ENCODE measurements at regions not wholly inside any gene's neighbourhood (a gene's known extent, or its start where the extent isn't known, plus 50 kb on each side); places are given as distances from the start of the nearest gene placed in this dataset.

DNA sequence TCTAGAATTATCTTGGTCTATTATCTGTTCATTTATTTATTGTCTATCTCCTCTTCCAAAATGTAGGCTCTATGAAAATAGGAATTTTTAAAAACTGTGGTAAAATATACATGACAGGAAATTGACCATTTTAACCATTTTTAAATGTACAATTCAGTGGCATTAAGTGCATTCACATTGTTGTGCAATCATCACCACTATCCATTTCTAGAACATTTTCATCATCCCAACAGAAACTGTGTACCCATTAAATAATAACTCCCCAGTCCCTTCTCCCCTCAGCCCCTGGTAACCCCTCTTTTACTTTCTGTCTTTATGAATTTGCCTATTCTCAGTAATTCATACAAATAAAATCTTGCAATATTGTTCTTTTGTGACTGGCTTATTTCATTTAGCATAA lies 71.1 kb upstream of the LCLAT1 start:
- Histone ChIP-seq H3K4me3 (no peak overlapping the region), H3K4me1 (no peaks in the 10 kb centered on the region), H3K27ac (no peak overlapping the region), H3K9me3 (no peaks in the 10 kb centered on the region), H3K27me3 (no peaks in the 10 kb centered on the region), H3K36me3 (no peaks in the 10 kb centered on the region)
- DNase-seq (no peak), ATAC-seq (no peak)
- TF ChIP-seq, protein P1, sequence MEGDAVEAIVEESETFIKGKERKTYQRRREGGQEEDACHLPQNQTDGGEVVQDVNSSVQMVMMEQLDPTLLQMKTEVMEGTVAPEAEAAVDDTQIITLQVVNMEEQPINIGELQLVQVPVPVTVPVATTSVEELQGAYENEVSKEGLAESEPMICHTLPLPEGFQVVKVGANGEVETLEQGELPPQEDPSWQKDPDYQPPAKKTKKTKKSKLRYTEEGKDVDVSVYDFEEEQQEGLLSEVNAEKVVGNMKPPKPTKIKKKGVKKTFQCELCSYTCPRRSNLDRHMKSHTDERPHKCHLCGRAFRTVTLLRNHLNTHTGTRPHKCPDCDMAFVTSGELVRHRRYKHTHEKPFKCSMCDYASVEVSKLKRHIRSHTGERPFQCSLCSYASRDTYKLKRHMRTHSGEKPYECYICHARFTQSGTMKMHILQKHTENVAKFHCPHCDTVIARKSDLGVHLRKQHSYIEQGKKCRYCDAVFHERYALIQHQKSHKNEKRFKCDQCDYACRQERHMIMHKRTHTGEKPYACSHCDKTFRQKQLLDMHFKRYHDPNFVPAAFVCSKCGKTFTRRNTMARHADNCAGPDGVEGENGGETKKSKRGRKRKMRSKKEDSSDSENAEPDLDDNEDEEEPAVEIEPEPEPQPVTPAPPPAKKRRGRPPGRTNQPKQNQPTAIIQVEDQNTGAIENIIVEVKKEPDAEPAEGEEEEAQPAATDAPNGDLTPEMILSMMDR (IDR thresholded peaks at IDR 0.05), result no peak
- intact Hi-C loops (cut with DNase I), result no loop called here

DNA sequence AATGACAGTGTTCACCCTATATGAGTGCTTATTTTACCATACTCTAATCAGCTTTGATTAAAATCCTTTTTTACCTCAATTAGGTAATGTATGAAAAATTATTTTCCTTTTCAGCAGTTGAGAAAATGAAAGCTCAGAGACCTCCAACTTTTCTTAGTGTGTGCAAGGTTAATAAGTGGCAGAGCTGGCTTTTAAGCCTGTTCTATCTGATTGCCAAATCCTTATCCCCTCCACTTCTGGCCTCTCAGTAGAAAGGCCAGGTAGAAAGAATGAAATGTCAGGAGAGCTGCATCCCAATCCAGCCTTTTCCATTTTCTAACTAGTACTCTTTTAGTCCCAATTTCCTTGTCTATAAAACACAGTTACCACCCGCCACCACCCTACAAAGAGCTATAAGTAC lies 67.6 kb upstream of the LCLAT1 start:
- TF ChIP-seq, protein P1 (IDR thresholded peaks at IDR 0.05), result no peak
- no peaks in the 10 kb centered on the region for H3K36me3 ChIP-seq
- H3K27me3 ChIP-seq, result no peaks in the 10 kb centered on the region
- no peak overlapping the region for H3K27ac ChIP-seq
- DNase-seq, result no peak
- ATAC-seq, result no peak
- intact Hi-C loops (cut with DNase I), result no loop called here
- no peaks in the 10 kb centered on the region for H3K9me3 ChIP-seq
- no peaks in the 10 kb centered on the region for H3K4me1 ChIP-seq
- no peak overlapping the region for H3K4me3 ChIP-seq

DNA sequence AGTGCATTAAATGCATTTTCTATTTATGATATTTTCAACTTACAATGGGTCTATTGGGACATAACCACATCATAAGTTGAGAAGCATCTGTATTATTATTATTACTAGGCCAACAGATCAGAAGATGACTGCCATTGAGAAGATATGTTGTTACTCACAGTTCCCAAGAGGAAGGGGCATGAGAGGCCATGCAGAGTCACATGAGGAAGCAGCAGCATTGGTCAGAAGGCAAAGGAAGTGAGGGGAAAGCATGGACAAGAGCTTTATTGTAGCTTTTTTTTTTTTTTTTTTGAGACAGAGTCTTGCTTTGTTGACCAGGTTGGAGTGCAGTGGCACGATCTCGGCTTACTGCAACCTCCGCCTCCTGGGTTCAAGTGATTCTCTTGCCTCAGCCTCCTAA lies 66.2 kb upstream of the LCLAT1 start:
- Histone ChIP-seq H3K4me1 (no peaks in the 10 kb centered on the region), H3K4me3 (no peak overlapping the region), H3K9me3 (no peaks in the 10 kb centered on the region), H3K27me3 (no peaks in the 10 kb centered on the region), H3K36me3 (no peaks in the 10 kb centered on the region), H3K27ac (no peak overlapping the region)
- DNase-seq (no peak), ATAC-seq (no peak)
- intact Hi-C loops (cut with DNase I), result no loop called here
- TF ChIP-seq, protein P1 (IDR thresholded peaks at IDR 0.05), result no peak

DNA sequence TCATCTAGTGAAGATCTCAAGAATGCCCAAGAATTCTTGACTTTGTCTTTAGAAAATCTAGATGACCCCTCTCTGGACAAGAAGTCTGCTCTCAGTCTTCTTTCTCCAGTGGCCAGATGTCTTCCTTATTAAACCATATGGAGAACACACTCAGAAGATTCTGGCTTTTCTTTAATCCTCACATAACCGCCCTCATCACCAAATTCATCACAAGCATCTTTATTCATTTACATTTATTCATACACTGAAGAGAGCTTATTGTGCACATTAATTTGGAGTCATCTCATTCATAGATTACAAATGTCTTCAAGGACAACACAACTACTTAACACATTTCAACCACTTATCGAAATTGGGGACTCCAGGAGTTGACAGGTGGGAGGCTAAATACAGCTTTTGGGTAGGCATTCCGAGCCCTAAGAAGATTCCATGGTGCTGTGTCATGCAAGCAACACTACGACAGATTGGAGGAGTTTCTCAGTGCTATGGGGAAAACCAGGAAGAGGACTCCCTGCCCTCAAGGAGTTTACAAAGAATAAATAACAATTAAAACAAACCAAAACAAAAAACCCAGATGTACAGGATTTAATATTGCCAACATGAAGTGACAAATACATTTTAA lies 64.8 kb upstream of the LCLAT1 start:
- Histone ChIP-seq H3K27me3 (no peaks in the 10 kb centered on the region), H3K4me1 (no peaks in the 10 kb centered on the region), H3K4me3 (no peak overlapping the region), H3K27ac (no peak overlapping the region), H3K36me3 (no peaks in the 10 kb centered on the region), H3K9me3 (no peaks in the 10 kb centered on the region)
- TF ChIP-seq, protein P1 (IDR thresholded peaks at IDR 0.05), result no peak
- ATAC-seq, result no peak
- DNase-seq, result no peak
- intact Hi-C loops (cut with DNase I), result no loop called here

DNA sequence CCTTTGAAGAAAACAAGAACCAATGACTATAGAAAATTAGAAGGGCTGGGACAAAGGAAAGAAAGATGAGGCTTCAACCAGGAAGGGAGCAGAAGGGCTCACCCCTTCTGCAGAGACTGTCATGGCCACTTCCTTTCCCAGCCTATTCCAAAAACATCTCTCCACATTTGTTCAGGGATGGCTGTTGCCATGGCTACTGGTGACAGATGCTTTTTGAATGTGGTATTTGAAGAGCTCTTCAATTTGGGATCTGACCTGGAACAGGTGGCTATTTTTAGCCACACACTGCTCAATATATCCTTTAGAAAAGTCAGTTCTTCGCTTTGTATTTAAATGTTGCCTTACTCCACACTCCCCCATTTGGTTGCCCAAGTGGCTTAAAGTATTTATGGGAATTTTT lies 64.1 kb upstream of the LCLAT1 start:
- no peaks in the 10 kb centered on the region for H3K4me1 ChIP-seq
- H3K27me3 ChIP-seq, result no peaks in the 10 kb centered on the region
- DNase-seq (no peak), ATAC-seq (no peak)
- TF ChIP-seq, protein P1 (IDR thresholded peaks at IDR 0.05), result no peak
- intact Hi-C loops (cut with DNase I), result no loop called here
- H3K36me3 ChIP-seq, result no peaks in the 10 kb centered on the region
- H3K27ac ChIP-seq, result no peak overlapping the region
- H3K4me3 ChIP-seq, result no peak overlapping the region
- H3K9me3 ChIP-seq, result no peaks in the 10 kb centered on the region

DNA sequence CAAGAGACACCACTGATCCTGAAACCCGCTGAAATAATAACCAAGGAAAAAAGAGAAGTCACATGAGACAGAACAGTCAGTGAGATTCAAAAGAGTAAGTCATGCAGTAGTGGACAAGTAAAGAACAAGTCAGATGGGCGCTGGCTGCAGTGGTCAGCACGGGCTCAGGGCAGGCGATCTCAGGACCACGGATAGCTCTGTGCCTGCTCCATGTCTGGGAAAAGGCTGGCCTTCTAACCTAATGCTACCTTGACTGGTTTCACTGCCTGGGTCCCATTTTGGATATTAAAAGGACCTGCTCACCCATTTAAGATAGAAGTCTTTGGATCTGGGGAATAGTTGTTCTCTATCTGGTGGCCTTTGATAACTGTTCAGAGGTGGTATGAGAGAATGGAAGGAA lies 61.7 kb upstream of the LCLAT1 start:
- Histone ChIP-seq H3K4me1 (no peaks in the 10 kb centered on the region), H3K36me3 (no peaks in the 10 kb centered on the region), H3K4me3 (no peak overlapping the region), H3K27me3 (no peaks in the 10 kb centered on the region), H3K9me3 (no peaks in the 10 kb centered on the region), H3K27ac (no peak overlapping the region)
- ATAC-seq (peak; percentile 62), DNase-seq (no peak)
- intact Hi-C loops (cut with DNase I), result no loop called here
- TF ChIP-seq, protein P1 (IDR thresholded peaks at IDR 0.05), result no peak
